Astrocyte (in vitro differentiated cells and primary cell): ENCODE measurements at regions not wholly inside any gene's neighbourhood (a gene's known extent, or its start where the extent isn't known, plus 50 kb on each side); places are given as distances from the start of the nearest gene placed in this dataset.

Experiments
- EZH2 ChIP-seq: IDR thresholded peaks from 2 replicates; pipeline ENCODE4 v1.6.1; 2012; ENCODE audit warnings: mild to moderate bottlenecking, low read length, inconsistent platforms; ENCODE audit not compliant: insufficient read depth
- TF ChIP-seq, protein P1 (sequence below): IDR thresholded peaks from 2 replicates; pipeline ENCODE4 v1.5.1; 2011; ENCODE audit warnings: low read depth, mild to moderate bottlenecking, inconsistent platforms, low read length, moderate library complexity; ENCODE audit not compliant: insufficient read depth

DNA sequence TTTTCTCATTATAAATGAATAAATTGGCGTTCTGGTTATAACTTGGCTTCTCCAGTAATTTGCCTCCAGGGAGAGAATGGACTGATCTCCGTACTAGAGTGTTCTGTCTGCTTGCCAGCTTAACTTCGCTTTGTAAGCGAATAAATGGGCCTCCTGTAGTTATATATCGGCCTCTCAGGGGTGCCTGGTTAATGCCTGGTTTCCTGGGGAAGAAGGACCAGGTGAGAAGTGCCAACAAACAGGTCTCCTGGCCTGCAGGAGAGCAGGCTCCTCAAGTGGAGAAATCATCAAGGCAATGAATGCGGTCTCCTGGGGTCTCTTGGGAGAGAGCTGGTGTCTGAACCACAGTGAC lies 107.4 kb upstream of the SERBP1 start:
- TF ChIP-seq, protein P1, sequence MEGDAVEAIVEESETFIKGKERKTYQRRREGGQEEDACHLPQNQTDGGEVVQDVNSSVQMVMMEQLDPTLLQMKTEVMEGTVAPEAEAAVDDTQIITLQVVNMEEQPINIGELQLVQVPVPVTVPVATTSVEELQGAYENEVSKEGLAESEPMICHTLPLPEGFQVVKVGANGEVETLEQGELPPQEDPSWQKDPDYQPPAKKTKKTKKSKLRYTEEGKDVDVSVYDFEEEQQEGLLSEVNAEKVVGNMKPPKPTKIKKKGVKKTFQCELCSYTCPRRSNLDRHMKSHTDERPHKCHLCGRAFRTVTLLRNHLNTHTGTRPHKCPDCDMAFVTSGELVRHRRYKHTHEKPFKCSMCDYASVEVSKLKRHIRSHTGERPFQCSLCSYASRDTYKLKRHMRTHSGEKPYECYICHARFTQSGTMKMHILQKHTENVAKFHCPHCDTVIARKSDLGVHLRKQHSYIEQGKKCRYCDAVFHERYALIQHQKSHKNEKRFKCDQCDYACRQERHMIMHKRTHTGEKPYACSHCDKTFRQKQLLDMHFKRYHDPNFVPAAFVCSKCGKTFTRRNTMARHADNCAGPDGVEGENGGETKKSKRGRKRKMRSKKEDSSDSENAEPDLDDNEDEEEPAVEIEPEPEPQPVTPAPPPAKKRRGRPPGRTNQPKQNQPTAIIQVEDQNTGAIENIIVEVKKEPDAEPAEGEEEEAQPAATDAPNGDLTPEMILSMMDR = no peak
- no peak for TF ChIP-seq EZH2
